GM12872 (cell line): ENCODE measurements at regions not wholly inside any gene's neighbourhood (a gene's known extent, or its start where the extent isn't known, plus 50 kb on each side); places are given as distances from the start of the nearest gene placed in this dataset.

Experiments used
- CTCF ChIP-seq: IDR thresholded peaks from 3 replicates; pipeline ENCODE4 v1.5.1; 2011; ENCODE audit warnings: low read depth, mild to moderate bottlenecking, low read length, moderate library complexity; ENCODE audit not compliant: insufficient read depth

- TF ChIP-seq CTCF = no peak
These were observed 87.7 kb downstream of the CEBPB start for GRCh38 chr20:50278377-50278683.

DNA sequence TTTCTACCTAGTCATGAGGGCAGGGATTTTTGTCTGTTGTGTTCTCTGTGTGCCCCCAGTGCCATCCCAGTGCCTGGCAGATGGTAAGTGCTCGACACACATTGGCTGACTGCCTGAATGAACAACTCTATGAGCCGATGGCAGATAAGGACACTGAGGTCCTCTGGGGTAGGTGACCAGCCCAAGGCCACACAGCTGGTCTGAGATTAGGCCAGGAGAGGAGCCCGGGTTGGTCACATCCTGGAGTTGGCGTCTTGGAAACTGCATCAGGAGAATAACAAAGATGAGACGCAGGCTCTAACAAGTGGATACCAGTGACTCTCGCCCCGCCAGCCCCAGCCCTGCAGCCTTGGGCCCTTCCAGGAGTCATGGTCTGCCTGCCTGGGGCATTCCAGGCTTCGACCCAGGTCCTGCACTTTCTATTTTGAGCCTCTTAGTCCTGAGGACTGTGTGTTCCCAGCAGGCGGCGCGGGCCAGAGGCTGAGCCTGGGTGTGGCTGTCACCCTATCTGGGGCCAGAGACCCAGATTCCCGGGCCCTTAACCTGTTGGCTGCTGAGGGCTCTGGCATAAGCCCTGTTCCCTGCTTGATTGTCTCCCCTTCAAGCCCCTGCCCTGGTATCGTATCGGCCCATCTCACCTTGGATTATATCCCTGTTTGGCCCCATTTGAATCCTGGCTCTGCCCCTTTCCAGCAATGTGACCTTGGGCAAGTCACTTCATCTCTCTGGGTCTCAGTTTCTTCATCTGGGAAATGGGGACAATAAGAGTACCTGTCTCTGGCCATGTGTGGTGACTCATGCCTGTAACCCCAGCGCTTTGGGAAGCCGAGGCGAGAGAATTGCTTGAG, 88.3 kb downstream of the CEBPB start:
- no peak for TF ChIP-seq CTCF

- no peak for TF ChIP-seq CTCF
These were observed 89.6 kb downstream of the CEBPB start for GRCh38 chr20:50279988-50280850.

GRCh38 chr20:50280851-50281655, 90.4 kb downstream of the CEBPB start:
- TF ChIP-seq CTCF = no peak

- TF ChIP-seq CTCF = peak; percentile 34; the same call in 1 of the 3 replicates
These were observed 91.4 kb downstream of the CEBPB start for GRCh38 chr20:50281831-50282591.

DNA sequence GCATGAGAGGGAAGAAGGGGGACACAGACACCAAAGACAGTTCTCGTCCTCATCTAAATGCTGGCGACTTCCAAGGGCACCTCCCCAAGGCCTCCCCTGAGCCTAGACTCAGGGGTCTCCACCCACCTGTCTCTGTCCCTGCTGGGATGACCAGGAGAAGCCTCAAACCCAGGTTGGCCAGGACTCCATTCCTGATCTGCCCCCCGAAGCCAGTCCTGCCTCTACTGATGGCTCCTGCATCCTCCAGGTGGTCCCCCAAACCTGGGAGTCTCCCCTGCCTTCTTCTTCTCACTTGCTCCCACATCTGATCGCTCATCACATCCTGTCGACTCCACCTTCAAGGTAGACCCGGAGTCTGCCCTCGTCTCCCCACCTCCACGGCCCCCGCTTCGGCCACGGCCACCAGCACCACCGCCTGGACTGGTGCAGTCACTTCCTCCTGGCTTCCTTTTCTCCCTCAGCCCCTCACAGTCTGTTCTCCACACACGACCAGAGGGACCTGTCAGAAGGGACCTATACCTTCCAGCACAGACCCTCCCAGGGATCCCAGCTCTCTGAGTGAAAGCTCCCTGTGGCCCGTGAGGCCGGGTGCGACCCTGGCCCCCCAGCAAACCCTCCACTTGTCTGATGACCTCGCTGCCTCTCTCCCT, 92.1 kb downstream of the CEBPB start:
- TF ChIP-seq CTCF = no peak
